Stimulated activated effector memory CD8-positive, alpha-beta T cell treated with anti-CD3 and anti-CD28 coated beads, Interleukin-12 subunit alpha, Interleukin-12 subunit beta, amount 100 ng/mL, for 72 hours (primary cell): ENCODE measurements at regions not wholly inside any gene's neighbourhood (a gene's known extent, or its start where the extent isn't known, plus 50 kb on each side); places are given as distances from the start of the nearest gene placed in this dataset.
A peak's percentile ranks its signal among the peaks of the same experiment; 100 is the strongest.
"Not testable (repeated sequence)": the region's sequence is repeated elsewhere in the genome, so short reads cannot be mapped to it uniquely, and the experiment has no call there.

ENCODE experiments used
- ATAC-seq: fragments of 150-1000 bp; cut with Tn5 transposase; 2 replicates; pipeline ENCODE4 v1.10.0; 2021
- DNase-seq, 2 donors: peaks; one replicate each; pipeline ENCODE4 v3.0.0; 2021 to 2022; ENCODE audit warnings: low spot score in 2 of 2
- H3K27ac Mint-ChIP-seq: one replicate; pipeline ENCODE4 v1.8.0; 2022; ENCODE audit warnings: mild to moderate bottlenecking, mixed read lengths
- H3K36me3 Mint-ChIP-seq: one replicate; pipeline ENCODE4 v1.8.0; 2022; ENCODE audit warnings: mild to moderate bottlenecking, mixed read lengths
- H3K4me1 Mint-ChIP-seq: one replicate; pipeline ENCODE4 v1.8.0; 2022; ENCODE audit warnings: mixed read lengths
- H3K4me3 Mint-ChIP-seq: one replicate; pipeline ENCODE4 v1.8.0; 2022; ENCODE audit warnings: mild to moderate bottlenecking, mixed read lengths
- H3K9me3 Mint-ChIP-seq: one replicate; pipeline ENCODE4 v1.8.0; 2022; ENCODE audit warnings: mixed read lengths

GRCh38 chr6:170043881-170044790 is 246.7 kb downstream of the DLL1 start:
- no peak for DNase-seq
- H3K36me3 Mint-ChIP-seq, result no peaks in the 10 kb centered on the region
- H3K4me1 Mint-ChIP-seq, result peaks cover 16% of the 10 kb centered on the region
- no peak overlapping the region for H3K4me3 Mint-ChIP-seq
- no peak overlapping the region for H3K27ac Mint-ChIP-seq
- ATAC-seq, result no peak
- no peaks in the 10 kb centered on the region for H3K9me3 Mint-ChIP-seq

DNA sequence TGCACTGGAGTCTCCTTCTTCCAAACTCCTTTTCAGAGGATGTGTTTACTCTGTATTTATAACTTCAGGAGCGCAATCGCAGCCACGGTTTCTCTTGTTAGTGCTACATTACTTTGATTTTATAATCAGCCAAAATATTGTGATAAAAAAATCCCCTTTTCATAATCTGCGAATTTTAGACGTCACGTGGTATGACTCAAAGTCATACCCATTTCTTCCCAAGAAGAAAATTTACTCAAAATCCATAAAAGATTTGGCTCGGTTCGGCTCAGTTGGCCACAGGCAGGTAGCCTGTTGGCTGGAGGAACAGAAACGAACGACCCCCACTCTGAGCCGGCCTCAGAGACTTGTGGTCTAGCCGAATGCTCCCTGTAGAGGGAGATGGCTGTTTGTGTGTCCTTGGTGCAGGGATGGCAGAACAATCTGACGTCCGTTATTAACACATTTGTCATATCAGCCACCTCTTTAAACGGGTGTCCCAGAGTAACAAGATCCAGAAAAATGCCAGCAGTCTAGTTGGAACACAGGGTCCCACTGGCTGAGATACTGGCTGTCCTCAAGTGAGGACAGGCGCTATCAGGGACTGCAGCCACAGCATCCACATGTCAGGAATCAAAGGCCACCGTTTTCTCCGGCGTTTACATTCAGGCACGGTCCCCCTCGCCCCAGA is 247.6 kb downstream of the DLL1 start:
- Mint-ChIP-seq H3K4me1 (peaks cover 8% of the 10 kb centered on the region), H3K27ac (no peak overlapping the region), H3K36me3 (no peaks in the 10 kb centered on the region), H3K9me3 (no peaks in the 10 kb centered on the region), H3K4me3 (no peak overlapping the region)
- no peak for ATAC-seq
- DNase-seq, result no peak

DNA sequence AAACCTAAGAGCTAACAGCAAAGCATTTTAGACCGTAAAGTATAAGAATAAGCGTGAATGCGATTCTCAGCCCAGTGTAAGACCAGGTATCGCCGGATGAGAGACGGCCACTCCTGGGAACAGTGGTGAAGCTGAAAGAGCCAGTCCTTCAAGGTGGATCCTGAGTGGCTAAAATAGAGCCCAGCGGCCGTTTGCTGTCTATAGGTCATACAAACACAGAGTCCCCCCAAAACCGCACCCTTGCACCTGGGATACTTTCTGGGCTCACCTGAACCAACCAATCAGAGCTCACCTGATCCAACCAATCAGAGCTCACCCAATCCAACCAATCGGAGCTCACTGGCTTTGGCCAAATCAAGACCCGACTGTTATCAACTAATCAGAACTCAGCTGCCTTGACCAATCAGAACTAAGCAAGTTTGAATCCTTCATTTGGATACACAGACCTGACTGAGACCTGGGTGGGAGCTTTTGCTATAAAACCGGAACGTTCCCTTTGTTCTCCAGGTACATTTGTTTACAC is 248.2 kb downstream of the DLL1 start:
- H3K4me1 Mint-ChIP-seq, result peaks cover 5% of the 10 kb centered on the region
- H3K27ac Mint-ChIP-seq, result no peak overlapping the region
- no peak overlapping the region for H3K4me3 Mint-ChIP-seq
- no peak for ATAC-seq
- DNase-seq, result no peak
- H3K36me3 Mint-ChIP-seq, result no peaks in the 10 kb centered on the region
- no peaks in the 10 kb centered on the region for H3K9me3 Mint-ChIP-seq

DNA sequence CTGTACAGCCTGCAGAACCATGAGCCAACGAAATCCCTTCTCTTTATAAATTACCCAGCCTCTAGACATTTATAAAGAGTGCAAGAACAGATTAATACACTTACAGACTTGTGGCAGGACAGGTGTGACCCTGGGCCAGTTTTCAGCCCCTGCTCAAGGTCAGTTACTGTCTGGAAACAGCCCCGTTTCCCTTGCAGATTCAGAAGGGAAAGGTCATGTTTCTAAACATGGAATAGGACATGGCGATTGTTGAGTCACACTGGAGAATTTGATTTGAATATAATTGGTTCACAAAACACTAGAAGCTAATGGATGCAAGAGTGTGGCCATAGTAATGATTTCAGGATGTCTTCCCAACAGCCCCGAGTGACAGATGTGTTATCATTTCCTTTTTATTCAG is 248.8 kb downstream of the DLL1 start:
- no peak for ATAC-seq
- no peak overlapping the region for H3K4me3 Mint-ChIP-seq
- H3K9me3 Mint-ChIP-seq, result no peaks in the 10 kb centered on the region
- H3K36me3 Mint-ChIP-seq, result no peaks in the 10 kb centered on the region
- H3K4me1 Mint-ChIP-seq, result peaks cover 5% of the 10 kb centered on the region
- DNase-seq, result no peak
- H3K27ac Mint-ChIP-seq, result no peak overlapping the region

DNA sequence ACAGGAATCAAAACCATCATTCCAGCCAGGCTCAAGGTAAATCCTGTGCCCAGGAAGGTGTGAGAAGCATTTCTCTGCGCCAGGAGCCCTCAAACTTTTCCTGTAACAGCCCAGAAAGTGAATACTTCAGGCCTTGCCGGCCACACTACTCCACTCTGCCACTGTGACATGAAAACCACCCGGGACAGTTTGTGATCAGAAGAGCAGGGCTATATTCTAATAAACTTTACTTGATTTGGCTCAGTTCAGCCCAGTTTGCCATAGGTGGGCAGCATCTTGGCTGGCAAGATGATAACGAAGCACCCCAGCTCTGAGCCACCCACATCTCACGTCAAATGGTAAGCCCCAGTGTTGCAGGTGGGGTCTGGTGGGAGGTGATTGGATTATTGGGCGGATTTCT is 249.4 kb downstream of the DLL1 start:
- no peak overlapping the region for H3K4me3 Mint-ChIP-seq

DNA sequence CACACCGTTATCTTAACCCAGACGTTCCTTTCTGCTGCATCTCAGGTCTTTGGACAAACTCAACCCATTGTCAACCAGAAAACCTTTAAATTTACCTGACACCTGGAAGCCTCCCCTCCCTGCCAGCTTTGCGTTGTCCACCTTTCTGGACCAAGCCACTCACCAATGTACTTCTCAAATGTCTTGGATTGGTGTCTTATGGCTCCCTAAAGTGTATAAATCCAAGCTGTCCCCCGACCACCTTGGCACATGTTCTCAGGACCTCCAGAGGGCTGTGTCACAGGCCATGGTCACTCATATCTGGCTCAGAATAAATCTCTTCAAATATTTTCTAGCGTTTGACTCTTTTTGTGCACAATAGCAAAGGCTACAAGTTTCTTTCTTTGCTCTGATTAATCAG is 250.0 kb downstream of the DLL1 start:
- Mint-ChIP-seq H3K4me1 (no peaks in the 10 kb centered on the region), H3K4me3 (no peak overlapping the region), H3K9me3 (peaks cover 5% of the 10 kb centered on the region), H3K36me3 (no peaks in the 10 kb centered on the region), H3K27ac (peak overlapping the region; percentile 7)
- ATAC-seq, result no peak
- DNase-seq, result no peak

More for the DNA sequence above, 249.4 kb downstream of the DLL1 start:
- Mint-ChIP-seq H3K9me3 (peaks cover 3% of the 10 kb centered on the region), H3K4me1 (peaks cover 4% of the 10 kb centered on the region), H3K27ac (peak overlapping the region; percentile 7), H3K36me3 (no peaks in the 10 kb centered on the region)
- ATAC-seq (no peak), DNase-seq (no peak)

DNA sequence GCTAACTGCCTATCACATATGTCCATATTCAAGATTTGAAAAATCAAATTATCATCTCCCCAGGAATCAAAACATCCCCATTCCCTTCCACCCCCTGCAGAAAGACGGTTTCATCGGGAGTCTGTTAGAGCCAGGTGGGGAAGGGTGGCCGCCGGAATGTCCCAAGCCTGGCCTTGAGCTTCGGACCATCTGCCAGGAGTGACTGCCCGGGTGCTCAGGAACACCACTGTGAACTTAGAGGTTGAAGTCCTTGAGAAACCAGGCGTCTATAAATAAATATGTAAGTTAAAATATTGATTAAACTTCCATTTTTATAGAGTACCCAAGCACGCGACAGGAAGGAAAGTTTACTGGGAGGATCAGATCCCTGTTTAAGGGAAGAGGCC is 250.8 kb downstream of the DLL1 start:
- Mint-ChIP-seq H3K4me3 (no peak overlapping the region), H3K4me1 (no peaks in the 10 kb centered on the region), H3K36me3 (no peaks in the 10 kb centered on the region), H3K27ac (no peak overlapping the region), H3K9me3 (peaks cover 5% of the 10 kb centered on the region)
- DNase-seq, result no peak
- ATAC-seq, result no peak

DNA sequence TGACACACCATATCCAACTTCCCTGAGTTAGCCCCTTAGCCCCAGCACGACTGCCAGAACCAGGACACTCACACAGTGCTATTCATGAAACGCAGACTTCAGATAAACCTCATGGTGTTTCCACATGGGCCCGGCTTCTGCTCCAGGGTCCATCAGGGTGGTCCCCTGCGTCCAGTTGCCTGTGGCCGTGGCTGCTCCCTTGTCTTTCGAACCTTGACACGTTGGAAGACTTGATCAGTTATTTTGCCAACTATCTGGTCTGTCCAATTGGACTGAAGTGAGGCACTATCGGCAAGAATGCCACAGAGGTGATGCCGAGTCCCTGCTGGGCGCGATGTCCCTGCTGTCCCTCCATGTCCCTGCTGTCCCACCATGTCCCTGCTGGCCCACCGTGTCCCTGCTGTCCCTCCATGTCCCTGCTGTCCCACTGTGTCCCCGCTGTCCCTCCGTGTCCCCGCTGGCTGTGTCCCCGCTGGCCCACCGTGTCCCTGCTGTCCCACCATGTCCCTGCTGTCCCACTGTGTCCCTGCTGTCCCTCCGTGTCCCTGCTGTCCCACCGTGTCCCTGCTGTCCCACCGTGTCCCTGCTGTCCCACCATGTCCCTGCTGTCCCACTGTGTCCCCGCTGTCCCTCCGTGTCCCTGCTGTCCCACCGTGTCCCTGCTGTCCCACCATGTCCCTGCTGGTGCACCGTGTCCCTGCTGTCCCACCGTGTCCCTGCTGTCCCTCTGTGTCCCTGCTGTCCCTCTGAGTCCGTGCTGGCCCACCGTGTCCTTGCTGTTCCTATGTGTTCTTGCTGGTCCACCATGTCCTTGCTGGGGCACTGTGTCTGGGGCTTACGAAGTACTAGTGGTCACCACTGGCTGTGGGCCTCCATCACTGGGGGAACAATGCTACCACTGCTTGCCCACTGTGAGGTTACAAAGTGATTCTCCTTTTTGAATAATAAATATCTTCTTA is 251.4 kb downstream of the DLL1 start:
- Mint-ChIP-seq H3K4me1 (no peaks in the 10 kb centered on the region), H3K9me3 (peaks cover 5% of the 10 kb centered on the region), H3K4me3 (no peak overlapping the region), H3K27ac (no peak overlapping the region), H3K36me3 (no peaks in the 10 kb centered on the region)
- no peak for ATAC-seq
- no peak for DNase-seq

DNA sequence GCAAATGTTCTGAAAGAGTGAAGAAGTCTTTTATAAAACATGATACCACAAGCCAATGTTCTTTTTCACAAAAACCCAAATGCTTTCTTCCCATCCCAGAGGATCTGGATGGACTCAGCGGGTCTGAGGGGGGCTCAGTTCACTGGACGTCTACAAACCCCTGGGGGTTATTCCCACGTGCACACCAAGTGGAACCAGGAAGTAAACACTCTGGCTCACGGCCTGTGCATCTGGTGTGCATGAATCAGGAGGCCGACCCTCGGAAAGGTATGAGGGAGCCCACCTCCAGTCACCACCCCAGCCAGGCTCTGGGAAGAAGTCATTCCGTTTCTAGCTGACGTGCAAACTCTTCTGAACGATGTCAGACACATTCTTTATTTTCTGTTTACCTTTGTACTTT is 252.2 kb downstream of the DLL1 start:
- ATAC-seq, result no peak
- H3K27ac Mint-ChIP-seq, result no peak overlapping the region
- no peaks in the 10 kb centered on the region for H3K36me3 Mint-ChIP-seq

GRCh38 chr6:170038251-170038650 is 252.6 kb downstream of the DLL1 start:
- DNase-seq (no peak), ATAC-seq (no peak)
- H3K9me3 Mint-ChIP-seq, result peaks cover 5% of the 10 kb centered on the region
- H3K4me1 Mint-ChIP-seq, result no peaks in the 10 kb centered on the region
- H3K27ac Mint-ChIP-seq, result no peak overlapping the region
- H3K4me3 Mint-ChIP-seq, result no peak overlapping the region
- no peaks in the 10 kb centered on the region for H3K36me3 Mint-ChIP-seq

More for the DNA sequence above, 252.2 kb downstream of the DLL1 start:
- Mint-ChIP-seq H3K9me3 (peaks cover 5% of the 10 kb centered on the region), H3K4me1 (no peaks in the 10 kb centered on the region), H3K4me3 (no peak overlapping the region)
- no peak for DNase-seq

DNA sequence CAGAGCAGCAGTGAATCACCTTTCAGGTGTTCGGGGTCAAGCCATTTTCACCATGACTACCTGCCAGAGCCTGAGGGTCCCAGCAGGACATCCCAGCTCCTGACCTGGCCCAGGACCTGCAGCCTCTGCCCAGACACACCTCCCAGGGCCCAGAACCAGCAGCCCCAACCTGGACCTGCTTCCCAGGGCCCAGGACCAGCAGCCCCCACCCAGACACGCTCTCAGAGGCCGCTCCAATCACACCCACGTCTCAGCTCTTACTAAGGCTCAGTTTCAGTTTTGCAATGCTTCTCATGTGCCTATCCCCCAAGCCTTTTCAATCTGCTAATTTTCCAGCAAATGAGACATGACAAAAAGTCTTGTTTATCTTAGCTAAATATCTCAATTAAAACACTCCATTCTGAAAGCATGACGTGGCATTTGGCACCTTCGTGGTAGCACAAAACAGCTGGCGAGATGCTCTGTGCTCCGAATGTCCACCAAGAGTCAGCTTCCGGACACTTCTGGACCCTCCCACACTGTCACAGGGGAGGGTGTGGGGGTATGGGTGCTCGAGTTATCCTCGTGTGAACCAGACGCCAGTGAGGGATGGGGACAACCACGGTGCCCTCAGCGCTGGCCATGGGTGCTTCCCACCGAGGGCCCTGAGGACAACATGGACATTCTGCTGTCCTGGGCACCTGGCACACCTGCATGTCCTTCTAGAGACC is 253.2 kb downstream of the DLL1 start:
- Mint-ChIP-seq H3K27ac (no peak overlapping the region), H3K9me3 (peaks cover 5% of the 10 kb centered on the region), H3K4me1 (no peaks in the 10 kb centered on the region), H3K4me3 (no peak overlapping the region), H3K36me3 (no peaks in the 10 kb centered on the region)
- no peak for DNase-seq
- no peak for ATAC-seq

GRCh38 chr6:170036916-170037315 is 254.0 kb downstream of the DLL1 start:
- Mint-ChIP-seq H3K4me3 (no peak overlapping the region), H3K4me1 (no peaks in the 10 kb centered on the region), H3K9me3 (peaks cover 5% of the 10 kb centered on the region), H3K36me3 (no peaks in the 10 kb centered on the region), H3K27ac (no peak overlapping the region)
- no peak for ATAC-seq
- DNase-seq, result no peak

GRCh38 chr6:170036367-170036766 is 254.5 kb downstream of the DLL1 start:
- H3K9me3 Mint-ChIP-seq, H3K27ac Mint-ChIP-seq, H3K4me1 Mint-ChIP-seq, DNase-seq, ATAC-seq, H3K36me3 Mint-ChIP-seq, H3K4me3 Mint-ChIP-seq: not testable (repeated sequence)

- H3K9me3 Mint-ChIP-seq, result peaks cover 5% of the 10 kb centered on the region
- no peaks in the 10 kb centered on the region for H3K4me1 Mint-ChIP-seq
- DNase-seq, result no peak
- no peak overlapping the region for H3K4me3 Mint-ChIP-seq
- ATAC-seq, result no peak
- no peak overlapping the region for H3K27ac Mint-ChIP-seq
- H3K36me3 Mint-ChIP-seq, result no peaks in the 10 kb centered on the region
These were observed 255.0 kb downstream of the DLL1 start for GRCh38 chr6:170035901-170036304.
